Glomerular visceral epithelial cell (primary cell): ENCODE measurements at regions not wholly inside any gene's neighbourhood (a gene's known extent, or its start where the extent isn't known, plus 50 kb on each side); places are given as distances from the start of the nearest gene placed in this dataset.

Experiments
- DNase-seq: peaks from one replicate; pipeline ENCODE4 v3.0.0-alpha.2; 2016; ENCODE audit errors: extremely low spot score

- no peak for DNase-seq
Measured at GRCh38 chr1:81577004-81577697, 223.6 kb upstream of the ADGRL2 start.

GRCh38 chr1:81574408-81574807 is 226.3 kb upstream of the ADGRL2 start:
- DNase-seq, result no peak

GRCh38 chr1:81573458-81573857 is 227.3 kb upstream of the ADGRL2 start:
- no peak for DNase-seq

DNA sequence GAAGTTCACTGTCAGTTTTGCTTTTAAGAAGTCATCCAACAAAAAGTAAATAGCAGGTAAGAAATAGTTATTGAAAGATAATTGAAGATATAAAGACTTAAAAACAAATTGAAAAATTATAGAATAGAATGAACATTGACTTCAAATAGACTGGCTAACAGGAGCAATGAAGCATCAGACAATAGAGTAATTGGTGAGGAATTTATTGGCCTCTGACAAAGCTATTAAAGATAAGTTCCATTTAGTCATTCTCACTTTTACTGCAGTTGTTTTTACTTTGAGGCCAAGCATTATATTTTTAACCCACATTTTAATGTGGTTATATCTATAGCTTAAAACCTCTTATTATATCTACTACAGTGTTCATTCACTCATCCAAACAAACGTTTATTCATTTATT is 228.8 kb upstream of the ADGRL2 start:
- no peak for DNase-seq

DNA sequence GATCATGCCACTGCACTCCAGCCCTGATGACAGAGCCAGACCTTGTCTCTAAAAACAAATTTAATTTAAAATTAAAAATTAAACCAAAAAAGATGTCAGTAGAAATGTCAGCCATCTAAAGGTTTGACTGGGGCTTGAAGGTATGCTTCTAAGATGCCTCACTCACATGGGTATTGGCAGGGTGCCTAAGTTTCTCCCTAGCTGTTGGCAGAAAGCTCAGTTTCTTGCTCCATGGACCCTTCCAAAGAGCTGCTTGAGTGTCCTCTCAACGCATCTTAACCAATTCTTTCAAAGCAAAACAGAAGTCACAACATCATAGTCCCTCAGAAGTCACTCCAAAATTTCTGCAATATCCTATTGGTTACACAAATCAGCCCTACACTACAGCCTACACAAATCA is 231.0 kb upstream of the ADGRL2 start:
- DNase-seq, result no peak

GRCh38 chr1:81563632-81564031 is 237.1 kb upstream of the ADGRL2 start:
- DNase-seq, result no peak

DNA sequence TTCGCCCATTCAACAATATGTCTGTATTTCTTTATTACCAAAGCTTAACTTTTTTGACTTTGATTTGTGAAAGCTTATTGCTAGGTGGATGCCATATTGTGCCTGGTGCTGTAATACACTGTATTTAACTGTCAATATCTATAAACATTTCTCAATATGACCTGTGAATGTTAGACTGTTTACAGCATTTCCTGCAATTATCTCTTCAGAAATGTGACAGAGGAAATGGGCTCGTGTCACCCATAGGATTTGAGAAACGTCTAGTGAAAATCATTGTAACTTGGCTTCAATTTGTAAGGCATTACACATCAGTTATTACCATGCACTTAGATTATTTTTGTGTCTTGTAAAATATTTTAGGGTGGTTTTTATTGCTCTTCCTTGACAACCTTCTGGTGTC is 237.8 kb upstream of the ADGRL2 start:
- DNase-seq, result no peak

- no peak for DNase-seq
Measured at GRCh38 chr1:81560629-81561028, 240.1 kb upstream of the ADGRL2 start.

GRCh38 chr1:81559662-81560350 is 240.9 kb upstream of the ADGRL2 start:
- DNase-seq, result no peak

GRCh38 chr1:81558291-81559076 is 242.2 kb upstream of the ADGRL2 start:
- no peak for DNase-seq

GRCh38 chr1:81556968-81557367 is 243.8 kb upstream of the ADGRL2 start:
- DNase-seq, result no peak

- no peak for DNase-seq
Measured at GRCh38 chr1:81554534-81554933, 246.2 kb upstream of the ADGRL2 start.

- no peak for DNase-seq
Measured at GRCh38 chr1:81554108-81554507, 246.6 kb upstream of the ADGRL2 start.

GRCh38 chr1:81553503-81553902 is 247.2 kb upstream of the ADGRL2 start:
- no peak for DNase-seq

GRCh38 chr1:81551946-81552345 is 248.8 kb upstream of the ADGRL2 start:
- no peak for DNase-seq

- no peak for DNase-seq
Measured at GRCh38 chr1:81550753-81551152, 250.0 kb upstream of the ADGRL2 start.

- DNase-seq, result peak; percentile 31
Measured at GRCh38 chr1:81549588-81550127, 251.1 kb upstream of the ADGRL2 start.

DNA sequence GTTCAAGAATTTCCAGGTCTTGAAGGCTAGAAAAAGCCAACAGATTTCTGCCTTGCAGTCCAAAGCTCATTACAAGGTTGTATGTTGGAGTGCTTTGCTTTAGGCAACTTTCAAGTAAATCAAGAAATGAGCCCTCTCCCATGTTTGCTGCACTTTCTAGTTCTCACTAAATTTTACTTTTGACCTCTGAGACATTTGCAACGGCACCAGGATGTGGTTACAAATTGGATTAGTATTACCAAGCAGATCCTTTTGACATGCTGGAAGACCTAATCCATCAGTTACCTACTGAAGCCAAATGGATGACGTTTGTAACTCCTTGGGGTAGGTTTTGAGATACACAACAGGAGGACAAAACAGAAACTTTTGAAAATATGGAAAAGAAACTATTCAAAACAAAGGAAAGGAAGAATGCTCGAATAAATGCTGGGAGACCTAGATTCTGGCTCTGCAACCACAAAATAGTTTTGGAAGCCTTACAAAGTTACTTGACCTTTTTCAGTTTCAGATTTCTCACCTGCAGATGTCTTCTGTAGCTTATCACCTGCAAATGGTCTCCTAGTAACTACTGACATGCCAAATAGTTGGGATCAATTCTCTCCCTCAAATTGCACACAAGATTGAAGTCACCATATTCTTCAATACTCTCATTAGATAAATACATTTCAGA is 251.7 kb upstream of the ADGRL2 start:
- no peak for DNase-seq

- no peak for DNase-seq
Measured at GRCh38 chr1:81547912-81548303, 252.8 kb upstream of the ADGRL2 start.

GRCh38 chr1:81547261-81547911 is 253.3 kb upstream of the ADGRL2 start:
- DNase-seq, result no peak

- no peak for DNase-seq
Measured at GRCh38 chr1:81545734-81546133, 255.0 kb upstream of the ADGRL2 start.
